Esophagus squamous epithelium (tissue), 5 donors: ENCODE measurements at regions not wholly inside any gene's neighbourhood (a gene's known extent, or its start where the extent isn't known, plus 50 kb on each side); places are given as distances from the start of the nearest gene placed in this dataset.

ENCODE experiments used
- DNase-seq: peaks from one replicate; lab custom pipeline; 2025; lab: John Stamatoyannopoulos, UW
- H3K27ac ChIP-seq, 4 donors: fragments of 200-600 bp; sonication (generic); one replicate each; pipeline ENCODE4 v1.5.1; 2016 to 2019; ENCODE audit warnings: mild to moderate bottlenecking in 1 of 4
- H3K27me3 ChIP-seq, 4 donors: fragments of 200-600 bp; sonication (generic); 1 replicate in 3 of 4; 2 replicates in 1 of 4; pipeline versions ENCODE4 v1.5.1 to v1.6.0; 2017 to 2021; ENCODE audit warnings: antibody characterized with exemption in 1 of 4
- H3K36me3 ChIP-seq, 3 donors: fragments of 200-600 bp; sonication (generic); one replicate each; pipeline ENCODE4 v1.5.1; 2016 to 2019
- H3K4me1 ChIP-seq, 3 donors: fragments of 200-600 bp; sonication (generic); one replicate each; pipeline ENCODE4 v1.5.1; 2017 to 2019
- H3K4me3 ChIP-seq, 4 donors: fragments of 200-600 bp; sonication (generic); 1 replicate in 3 of 4; 2 replicates in 1 of 4; pipeline ENCODE4 v1.5.1; 2016 to 2019; ENCODE audit warnings: mild to moderate bottlenecking in 2 of 4, moderate library complexity in 1 of 4
- H3K9me3 ChIP-seq, 3 donors: fragments of 200-600 bp; sonication (generic); one replicate each; pipeline ENCODE4 v1.5.1; 2016 to 2019
- CTCF ChIP-seq, 6 experiments: fragments of 450-650 bp in 4 of 6; fragments of 200-600 bp in 2 of 6; sonication (generic) in 2 of 6; IDR thresholded peaks; one replicate each; pipeline ENCODE4 v1.5.1; 2016 to 2019; ENCODE audit warnings: antibody characterized with exemption in 6 of 6, mild to moderate bottlenecking in 4 of 6, moderate library complexity in 4 of 6
- POLR2A ChIP-seq, 4 donors: fragments of 450-650 bp; IDR thresholded peaks; one replicate each; pipeline ENCODE4 v1.6.1; 2017; ENCODE audit warnings: antibody characterized with exemption in 4 of 4, mild to moderate bottlenecking in 4 of 4, moderate library complexity in 3 of 4
- WGBS, 2 donors: methylation state at CpG; one replicate each; pipeline ENCODE4 v1.1.5; 2018; 5-methylcytosine and 5-hydroxymethylcytosine counted together
- intact Hi-C: fragments of 100-400 bp; cut with DNase I; formaldehyde crosslinking; loops from one replicate; pipeline ENCODE4 v1.15.0; 2022
- donor health status: DM: yes; HTN: yes; CAD: no.

GRCh38 chr9:90274725-90275124 lies 367.9 kb downstream of the DIRAS2 start:
- no peak for DNase-seq
- intact Hi-C loops = no loop called here
- Histone ChIP-seq H3K4me1 (no peaks in the 10 kb centered on the region), H3K36me3 (no peaks in the 10 kb centered on the region), H3K9me3 (no peaks in the 10 kb centered on the region), H3K27me3 (peaks cover 0 to 20% (median 0%) of the 10 kb centered on the region in 4 donors), H3K4me3 (no peak overlapping the region), H3K27ac (no peak overlapping the region)
- TF ChIP-seq CTCF (IDR thresholded peaks at IDR 0.05) (no peak), POLR2A (IDR thresholded peaks at IDR 0.05) (no peak)
- 73 to 80% methylated on average over 3 to 4 of the region's 4 CpGs for WGBS, 2 donors

- intact Hi-C loops = no loop called here
- no peak overlapping the region for H3K27ac ChIP-seq
- no peak for DNase-seq
- TF ChIP-seq POLR2A (IDR thresholded peaks at IDR 0.05) = no peak
- no peak for TF ChIP-seq CTCF (IDR thresholded peaks at IDR 0.05)
- WGBS, 2 donors = 81 to 92% methylated on average over 2 of the region's 2 CpGs
- H3K4me1 ChIP-seq = no peaks in the 10 kb centered on the region
- no peaks in the 10 kb centered on the region for H3K36me3 ChIP-seq
- peaks cover 0 to 9% (median 0%) of the 10 kb centered on the region in 4 donors for H3K27me3 ChIP-seq
- H3K4me3 ChIP-seq = no peak overlapping the region
- no peaks in the 10 kb centered on the region for H3K9me3 ChIP-seq
These were observed 356.7 kb downstream of the DIRAS2 start for GRCh38 chr9:90285946-90286345.

- TF ChIP-seq CTCF (IDR thresholded peaks at IDR 0.05) = no peak
- no peak for TF ChIP-seq POLR2A (IDR thresholded peaks at IDR 0.05)
These were observed 354.9 kb downstream of the DIRAS2 start for GRCh38 chr9:90287567-90288274.

GRCh38 chr9:90288275-90288639 lies 354.4 kb downstream of the DIRAS2 start:
- Histone ChIP-seq H3K27me3 (peaks cover 0 to 9% (median 0%) of the 10 kb centered on the region in 4 donors), H3K4me3 (no peak overlapping the region), H3K36me3 (no peaks in the 10 kb centered on the region), H3K4me1 (no peaks in the 10 kb centered on the region), H3K9me3 (no peaks in the 10 kb centered on the region), H3K27ac (no peak overlapping the region)
- intact Hi-C loops = no loop called here
- 94 to 97% methylated on average over 2 of the region's 2 CpGs for WGBS, 2 donors
- DNase-seq = no peak
- no peak for TF ChIP-seq POLR2A (IDR thresholded peaks at IDR 0.05)
- TF ChIP-seq CTCF (IDR thresholded peaks at IDR 0.05) = no peak

More at GRCh38 chr9:90287567-90288274, 354.9 kb downstream of the DIRAS2 start:
- no peak for DNase-seq
- WGBS, 2 donors = 40 to 43% methylated on average over 8 of the region's 9 CpGs
- no peak overlapping the region for H3K4me3 ChIP-seq
- H3K9me3 ChIP-seq = no peaks in the 10 kb centered on the region
- no peak overlapping the region for H3K27ac ChIP-seq
- intact Hi-C loops = no loop called here
- H3K4me1 ChIP-seq = no peaks in the 10 kb centered on the region
- H3K27me3 ChIP-seq = peaks cover 0 to 9% (median 0%) of the 10 kb centered on the region in 4 donors
- no peaks in the 10 kb centered on the region for H3K36me3 ChIP-seq

- Histone ChIP-seq H3K27ac (no peak overlapping the region), H3K4me3 (no peak overlapping the region), H3K9me3 (no peaks in the 10 kb centered on the region), H3K36me3 (no peaks in the 10 kb centered on the region), H3K4me1 (no peaks in the 10 kb centered on the region), H3K27me3 (peaks cover 0 to 15% (median 0%) of the 10 kb centered on the region in 4 donors)
- no peak for DNase-seq
- WGBS, 2 donors = 65 to 66% methylated on average over 5 of the region's 5 CpGs
- intact Hi-C loops = no loop called here
- TF ChIP-seq POLR2A (IDR thresholded peaks at IDR 0.05) = no peak
- no peak for TF ChIP-seq CTCF (IDR thresholded peaks at IDR 0.05)
These were observed 351.7 kb downstream of the DIRAS2 start for GRCh38 chr9:90290716-90291485.
